Stomach (tissue), 4 donors: ENCODE measurements at regions not wholly inside any gene's neighbourhood (a gene's known extent, or its start where the extent isn't known, plus 50 kb on each side); places are given as distances from the start of the nearest gene placed in this dataset.

Source experiments
- POLR2A ChIP-seq, 4 donors: fragments of 450-650 bp; IDR thresholded peaks; one replicate each; pipeline ENCODE4 v1.6.1; 2016; ENCODE audit warnings: antibody characterized with exemption in 4 of 4, control low read depth in 2 of 4, mild to moderate bottlenecking in 1 of 4, moderate library complexity in 1 of 4
- TF ChIP-seq, protein P1 (sequence below), 7 experiments: fragments of 450-650 bp in 4 of 7; fragments of 200-600 bp in 3 of 7; sonication (generic) in 3 of 7; IDR thresholded peaks; one replicate each; pipeline ENCODE4 v1.5.1; 2016 to 2019; ENCODE audit warnings: antibody characterized with exemption in 7 of 7, control low read depth in 2 of 7, mild to moderate bottlenecking in 1 of 7

DNA sequence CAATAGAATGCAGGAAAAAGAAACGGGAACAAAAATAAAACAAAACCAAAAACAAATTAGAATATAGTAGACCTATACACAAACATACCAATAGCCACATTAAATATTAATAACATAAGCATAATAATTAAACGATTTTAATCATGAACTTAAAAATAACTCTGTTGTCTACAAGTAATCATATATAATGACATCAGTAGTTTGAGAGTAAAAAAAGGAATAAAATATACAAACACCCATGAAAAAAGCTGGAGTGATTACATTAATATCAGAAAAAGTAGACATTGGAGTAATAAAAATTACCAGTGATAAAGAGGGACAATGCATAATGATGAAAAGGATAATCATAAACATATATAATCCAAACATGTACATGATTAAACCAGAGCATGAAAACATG, 181.8 kb downstream of the ATXN7L3B start:
- TF ChIP-seq, protein P1, sequence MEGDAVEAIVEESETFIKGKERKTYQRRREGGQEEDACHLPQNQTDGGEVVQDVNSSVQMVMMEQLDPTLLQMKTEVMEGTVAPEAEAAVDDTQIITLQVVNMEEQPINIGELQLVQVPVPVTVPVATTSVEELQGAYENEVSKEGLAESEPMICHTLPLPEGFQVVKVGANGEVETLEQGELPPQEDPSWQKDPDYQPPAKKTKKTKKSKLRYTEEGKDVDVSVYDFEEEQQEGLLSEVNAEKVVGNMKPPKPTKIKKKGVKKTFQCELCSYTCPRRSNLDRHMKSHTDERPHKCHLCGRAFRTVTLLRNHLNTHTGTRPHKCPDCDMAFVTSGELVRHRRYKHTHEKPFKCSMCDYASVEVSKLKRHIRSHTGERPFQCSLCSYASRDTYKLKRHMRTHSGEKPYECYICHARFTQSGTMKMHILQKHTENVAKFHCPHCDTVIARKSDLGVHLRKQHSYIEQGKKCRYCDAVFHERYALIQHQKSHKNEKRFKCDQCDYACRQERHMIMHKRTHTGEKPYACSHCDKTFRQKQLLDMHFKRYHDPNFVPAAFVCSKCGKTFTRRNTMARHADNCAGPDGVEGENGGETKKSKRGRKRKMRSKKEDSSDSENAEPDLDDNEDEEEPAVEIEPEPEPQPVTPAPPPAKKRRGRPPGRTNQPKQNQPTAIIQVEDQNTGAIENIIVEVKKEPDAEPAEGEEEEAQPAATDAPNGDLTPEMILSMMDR (IDR thresholded peaks at IDR 0.05): no peak
- no peak for TF ChIP-seq POLR2A (IDR thresholded peaks at IDR 0.05)
